ENCODE measurements at regions not wholly inside any gene's neighbourhood (a gene's known extent, or its start where the extent isn't known, plus 50 kb on each side); places are given as distances from the start of the nearest gene placed in this dataset.

DNA sequence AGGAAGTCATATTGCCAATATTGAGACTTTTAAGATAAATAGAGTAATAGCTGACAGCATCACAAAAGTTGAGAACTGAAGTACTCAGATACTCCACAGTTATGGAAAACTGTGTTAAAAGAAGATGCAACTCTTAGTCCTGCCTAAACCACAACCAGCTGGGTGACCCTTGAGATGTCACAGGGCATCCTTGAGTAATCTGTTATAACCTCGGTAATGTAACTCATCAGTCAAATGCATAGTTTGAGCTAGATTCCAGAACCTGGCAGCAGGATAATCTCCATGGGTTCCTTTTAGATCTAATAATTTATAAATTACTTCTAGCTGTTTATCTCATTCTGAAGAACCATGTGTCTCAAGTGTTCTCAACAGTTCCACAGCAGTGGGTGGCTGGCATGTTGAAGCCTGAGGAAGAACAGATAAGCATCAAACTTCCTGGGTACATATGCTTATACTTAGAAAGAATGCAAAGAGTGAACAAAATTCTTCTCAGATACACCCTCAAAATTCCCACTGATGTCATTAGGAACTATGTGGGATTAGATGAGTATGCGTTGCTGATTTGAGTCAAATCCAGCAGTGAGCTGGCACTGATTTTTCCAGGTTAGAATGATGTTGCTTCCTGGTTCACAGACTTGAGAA is 304.1 kb upstream of the ERBB4 start:
- Histone ChIP-seq H3K9ac (ENCODE audit: extremely low read depth, insufficient read length, low read length) (no peak overlapping the region), H3K4ac (ENCODE audit: low read depth, low read length) (no peak overlapping the region), H3K27me3 (ENCODE audit: insufficient read depth, low read length) (no peaks in the 10 kb centered on the region), H4K91ac (ENCODE audit: insufficient read length, low read depth, low read length) (no peak overlapping the region), H4K8ac (replicated peaks; ENCODE audit: insufficient read length, low read depth, low read length) (no peak overlapping the region), H3K79me2 (ENCODE audit: insufficient read depth, low read length) (no peaks in the 10 kb centered on the region), H3K23ac (ENCODE audit: insufficient read length, low read depth, low read length) (no peak overlapping the region), H2BK15ac (ENCODE audit: low read depth, low read length) (no peak overlapping the region), H3K27ac (ENCODE audit: insufficient read length, low read depth, low read length) (no peak overlapping the region), H2AFZ (ENCODE audit: low read length) (no peak overlapping the region), H2BK20ac (ENCODE audit: low read depth, low read length, poor library complexity, severe bottlenecking) (no peak overlapping the region), H2BK12ac (ENCODE audit: insufficient read length, low read depth, low read length) (no peak overlapping the region), H2BK5ac (ENCODE audit: insufficient read length, low read length) (no peak overlapping the region), H3K14ac (ENCODE audit: insufficient read depth, low read length) (no peak overlapping the region), H3K9me3 (ENCODE audit: control insufficient read depth, low read depth, low read length) (no peaks in the 10 kb centered on the region), H3K56ac (ENCODE audit: insufficient read length, low read depth, low read length) (no peak overlapping the region), H3K4me2 (ENCODE audit: insufficient read depth, insufficient read length, low read length) (no peak overlapping the region), H2BK120ac (ENCODE audit: low read depth, low read length, poor library complexity, severe bottlenecking) (no peak overlapping the region), H3K4me1 (ENCODE audit: insufficient read depth, low read length) (no peaks in the 10 kb centered on the region), H3K23me2 (ENCODE audit: insufficient read length, low read depth, low read length, poor library complexity, severe bottlenecking) (no peaks in the 10 kb centered on the region), H4K5ac (ENCODE audit: insufficient read length, low read depth, low read length) (no peak overlapping the region), H4K20me1 (ENCODE audit: control insufficient read depth, insufficient read depth, insufficient read length) (no peaks in the 10 kb centered on the region), H3K79me1 (ENCODE audit: insufficient read depth, low read depth, low read length, poor library complexity, severe bottlenecking) (no peaks in the 10 kb centered on the region), H3K18ac (ENCODE audit: insufficient read length, low read depth, low read length) (no peak overlapping the region), H2AK5ac (ENCODE audit: insufficient read length, low read length) (no peak overlapping the region), H3T11ph (ENCODE audit: low read length) (no peak overlapping the region)
- DNase-seq, result no peak
- no peaks in the 10 kb centered on the region; a peak in 1 of 7 replicates for H3K36me3 Mint-ChIP-seq (ENCODE audit: insufficient read depth in 1 of 3, low read depth in 3 of 3)
- H3K4me3 Mint-ChIP-seq, result no peak overlapping the region
- WGBS (ENCODE audit: extremely low coverage, insufficient read length, low lambda C conversion rate), result no CpG with 5 or more reads among the region's 2 CpGs
- TF ChIP-seq, protein P1, sequence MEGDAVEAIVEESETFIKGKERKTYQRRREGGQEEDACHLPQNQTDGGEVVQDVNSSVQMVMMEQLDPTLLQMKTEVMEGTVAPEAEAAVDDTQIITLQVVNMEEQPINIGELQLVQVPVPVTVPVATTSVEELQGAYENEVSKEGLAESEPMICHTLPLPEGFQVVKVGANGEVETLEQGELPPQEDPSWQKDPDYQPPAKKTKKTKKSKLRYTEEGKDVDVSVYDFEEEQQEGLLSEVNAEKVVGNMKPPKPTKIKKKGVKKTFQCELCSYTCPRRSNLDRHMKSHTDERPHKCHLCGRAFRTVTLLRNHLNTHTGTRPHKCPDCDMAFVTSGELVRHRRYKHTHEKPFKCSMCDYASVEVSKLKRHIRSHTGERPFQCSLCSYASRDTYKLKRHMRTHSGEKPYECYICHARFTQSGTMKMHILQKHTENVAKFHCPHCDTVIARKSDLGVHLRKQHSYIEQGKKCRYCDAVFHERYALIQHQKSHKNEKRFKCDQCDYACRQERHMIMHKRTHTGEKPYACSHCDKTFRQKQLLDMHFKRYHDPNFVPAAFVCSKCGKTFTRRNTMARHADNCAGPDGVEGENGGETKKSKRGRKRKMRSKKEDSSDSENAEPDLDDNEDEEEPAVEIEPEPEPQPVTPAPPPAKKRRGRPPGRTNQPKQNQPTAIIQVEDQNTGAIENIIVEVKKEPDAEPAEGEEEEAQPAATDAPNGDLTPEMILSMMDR (conservative IDR thresholded peaks at IDR 0.05), result no peak
- no peaks in the 10 kb centered on the region for H3K27me3 Mint-ChIP-seq (ENCODE audit: low read depth)
- H3K27ac Mint-ChIP-seq, result no peak overlapping the region
- H3K9me3 Mint-ChIP-seq, result no peaks in the 10 kb centered on the region; a peak in 1 of 5 replicates
- no peaks in the 10 kb centered on the region for H3K4me1 Mint-ChIP-seq
